H1 (cell line): ENCODE measurements at regions not wholly inside any gene's neighbourhood (a gene's known extent, or its start where the extent isn't known, plus 50 kb on each side); places are given as distances from the start of the nearest gene placed in this dataset.

ENCODE experiments used
- CTCF ChIA-PET: fragments of 300-600 bp; sonication (Branson Sonifier 250); formaldehyde crosslinking; loops from one replicate; lab custom pipeline; 2021; ENCODE audit not compliant: partially characterized antibody; lab: Charles Lee
- POLR2A ChIA-PET: fragments of 300-600 bp; sonication (Branson Sonifier 250); formaldehyde crosslinking; loops from one replicate; lab custom pipeline; 2021; ENCODE audit warnings: inconsistent platforms; ENCODE audit not compliant: partially characterized antibody; lab: Charles Lee
- DNase-seq, 2 experiments: peaks; one replicate each; pipeline versions ENCODE4 v3.0.0 to v3.0.0-alpha.2; 2010 to 2022; ENCODE audit warnings: low spot score in 2 of 2, low read depth in 1 of 2, mixed read lengths in 1 of 2
- FAIRE-seq: peaks from 2 replicates; lab custom pipeline; 2011; peaks lifted over from hg19 to GRCh38; lab: Jason Lieb, UNC
- H2AFZ ChIP-seq: 2 replicates; pipeline ENCODE4 v1.8.1; 2012; ENCODE audit warnings: low read length, inconsistent platforms
- H2AK5ac ChIP-seq: 2 replicates; pipeline ENCODE4 v1.6.1; 2013; ENCODE audit warnings: low read depth, low read length
- H2BK120ac ChIP-seq: replicated peaks from 2 replicates; pipeline ENCODE3; 2013; ENCODE audit warnings: low read depth, low read length, inconsistent platforms
- H2BK12ac ChIP-seq: 2 replicates; pipeline ENCODE4 v1.6.1; 2013; ENCODE audit warnings: low read depth, low read length
- H2BK15ac ChIP-seq: 2 replicates; pipeline ENCODE4 v1.6.1; 2013; ENCODE audit warnings: low read length
- H2BK20ac ChIP-seq: 2 replicates; pipeline ENCODE4 v1.6.1; 2013; ENCODE audit warnings: low read length
- H2BK5ac ChIP-seq: 2 replicates; pipeline ENCODE4 v1.6.1; 2013; ENCODE audit warnings: low read depth, low read length
- H3K14ac ChIP-seq: 2 replicates; pipeline ENCODE4 v1.6.1; 2013; ENCODE audit warnings: inconsistent platforms; ENCODE audit not compliant: insufficient read length
- H3K18ac ChIP-seq: 2 replicates; pipeline ENCODE4 v1.6.1; 2013; ENCODE audit warnings: low read length; ENCODE audit errors: extremely low read depth
- H3K23ac ChIP-seq: 2 replicates; pipeline ENCODE4 v1.6.1; 2013; ENCODE audit warnings: inconsistent platforms; ENCODE audit not compliant: insufficient read length
- H3K23me2 ChIP-seq: 2 replicates; pipeline ENCODE4 v1.6.1; 2013; ENCODE audit warnings: low read depth, low read length
- H3K27ac ChIP-seq: 2 replicates; pipeline ENCODE4 v1.6.1; 2011; ENCODE audit warnings: low read depth, low read length, inconsistent platforms
- H3K27me3 ChIP-seq, 4 experiments: replicated peaks in 1 of 4; 1 replicate in 1 of 4; 2 replicates in 3 of 4; pipeline versions ENCODE4 v1.6.1 to v1.8.1; 2011 to 2013; ENCODE audit warnings: low read length in 3 of 4, mild to moderate bottlenecking in 3 of 4, inconsistent platforms in 2 of 4, mixed read lengths in 2 of 4, moderate library complexity in 1 of 4; ENCODE audit not compliant: control insufficient read depth in 3 of 4, insufficient read depth in 3 of 4; ENCODE audit errors: extremely low read depth in 1 of 4
- H3K36me3 ChIP-seq, 4 experiments: 2 replicates each; pipeline versions ENCODE4 v1.6.1 to v1.8.1; 2011 to 2013; ENCODE audit warnings: mild to moderate bottlenecking in 4 of 4, low read length in 3 of 4, moderate library complexity in 2 of 4, control low read depth in 1 of 4, inconsistent platforms in 1 of 4; ENCODE audit not compliant: insufficient read depth in 4 of 4, control insufficient read depth in 2 of 4
- H3K4ac ChIP-seq: replicated peaks from 2 replicates; pipeline ENCODE3; 2013; ENCODE audit warnings: low read length, low read depth, mixed read lengths, inconsistent platforms; ENCODE audit not compliant: insufficient read length
- H3K4me1 ChIP-seq, 4 experiments: replicated peaks in 1 of 4; 1 replicate in 1 of 4; 2 replicates in 3 of 4; pipeline versions ENCODE4 v1.6.1 to v1.8.1; 2011 to 2013; ENCODE audit warnings: low read length in 3 of 4, inconsistent platforms in 2 of 4, mixed read lengths in 1 of 4; ENCODE audit not compliant: insufficient read depth in 4 of 4, control insufficient read depth in 3 of 4
- H3K4me2 ChIP-seq, 2 experiments: 2 replicates each; pipeline versions ENCODE4 v1.6.1 to v1.8.1; 2011 to 2013; ENCODE audit warnings: low read depth in 2 of 2, low read length in 2 of 2, control low read depth in 1 of 2, inconsistent platforms in 1 of 2, mild to moderate bottlenecking in 1 of 2; ENCODE audit not compliant: insufficient read depth in 1 of 2
- H3K4me3 ChIP-seq, 4 experiments: fragments of 200-600, 300-600 bp in 1 of 4; sonication (generic), shearing (Covaris generic), sonication (Bioruptor Twin) in 1 of 4; 2 replicates each; pipeline versions ENCODE4 v1.5.1 to v1.8.1; 2011 to 2016; ENCODE audit warnings: low read length in 4 of 4, low read depth in 3 of 4, control low read depth in 2 of 4, inconsistent platforms in 2 of 4, mild to moderate bottlenecking in 2 of 4, mixed read lengths in 1 of 4, moderate library complexity in 1 of 4; ENCODE audit not compliant: insufficient read depth in 2 of 4; ENCODE audit errors: extremely low read depth in 1 of 4
- H3K56ac ChIP-seq: replicated peaks from 2 replicates; pipeline ENCODE3; 2013; ENCODE audit warnings: low read depth, mild to moderate bottlenecking, mixed read lengths, low read length, inconsistent platforms; ENCODE audit not compliant: insufficient read length
- H3K79me1 ChIP-seq: 2 replicates; pipeline ENCODE4 v1.6.1; 2013; ENCODE audit warnings: low read depth, low read length, control low read depth
- H3K79me2 ChIP-seq, 2 experiments: 2 replicates each; pipeline versions ENCODE4 v1.6.1 to v1.8.1; 2012 to 2013; ENCODE audit warnings: low read length in 2 of 2, mild to moderate bottlenecking in 2 of 2, inconsistent platforms in 1 of 2; ENCODE audit not compliant: insufficient read depth in 2 of 2, control insufficient read depth in 1 of 2
- H3K9ac ChIP-seq, 4 experiments: replicated peaks in 1 of 4; 1 replicate in 1 of 4; 2 replicates in 3 of 4; pipeline versions ENCODE4 v1.6.1 to v1.8.1; 2011 to 2013; ENCODE audit warnings: low read depth in 3 of 4, low read length in 3 of 4, control low read depth in 2 of 4, mild to moderate bottlenecking in 2 of 4, moderate library complexity in 2 of 4, inconsistent platforms in 1 of 4; ENCODE audit errors: extremely low read depth in 1 of 4
- H3K9me3 ChIP-seq, 2 experiments: 2 replicates each; pipeline versions ENCODE4 v1.6.1 to v1.8.1; 2012 to 2013; ENCODE audit warnings: mild to moderate bottlenecking in 2 of 2, moderate library complexity in 2 of 2, control low read depth in 1 of 2, inconsistent platforms in 1 of 2, low read depth in 1 of 2, low read length in 1 of 2, mixed read lengths in 1 of 2; ENCODE audit not compliant: insufficient read depth in 2 of 2
- H4K20me1 ChIP-seq, 2 experiments: replicated peaks in 1 of 2; 2 replicates each; pipeline versions ENCODE3 to v1.8.1; 2011 to 2013; ENCODE audit warnings: inconsistent platforms in 2 of 2, low read length in 2 of 2, mild to moderate bottlenecking in 1 of 2; ENCODE audit not compliant: insufficient read depth in 2 of 2, control insufficient read depth in 1 of 2
- H4K5ac ChIP-seq: 2 replicates; pipeline ENCODE4 v1.6.1; 2013; ENCODE audit warnings: low read length, low read depth, mixed read lengths, inconsistent platforms; ENCODE audit not compliant: insufficient read length
- H4K8ac ChIP-seq: 2 replicates; pipeline ENCODE4 v1.8.0; 2013; ENCODE audit warnings: mild to moderate bottlenecking, moderate library complexity, low read length, inconsistent platforms; ENCODE audit not compliant: insufficient read depth; ENCODE audit errors: extremely low read depth
- H4K91ac ChIP-seq: replicated peaks from 2 replicates; pipeline ENCODE3; 2013; ENCODE audit warnings: low read length, mixed read lengths, inconsistent platforms; ENCODE audit not compliant: insufficient read length
- ASH2L ChIP-seq: fragments of 200-600, 300-600 bp; sonication (generic); IDR thresholded peaks from one replicate; pipeline ENCODE4 v1.7.1; 2017; ENCODE audit warnings: low read length
- BRCA1 ChIP-seq: IDR thresholded peaks from 2 replicates; pipeline ENCODE4 v1.6.1; 2012; ENCODE audit warnings: low read depth, low read length, improper control_type of control experiment
- FOSL1 ChIP-seq: IDR thresholded peaks from 2 replicates; pipeline ENCODE4 v1.6.1; 2011; ENCODE audit warnings: mild to moderate bottlenecking, low read depth, low read length, moderate library complexity; ENCODE audit not compliant: insufficient read depth
- KDM4A ChIP-seq: IDR thresholded peaks from one replicate; pipeline ENCODE4 v1.7.1; 2012; ENCODE audit warnings: low read depth, mild to moderate bottlenecking, moderate library complexity, low read length, inconsistent platforms; ENCODE audit not compliant: severe bottlenecking
- RNF2 ChIP-seq: fragments of 200-900, 300-1000 bp; sonication (generic); IDR thresholded peaks from 2 replicates; pipeline ENCODE4 v1.7.1; 2016; ENCODE audit warnings: borderline replicate concordance, low read depth, mild to moderate bottlenecking, antibody characterized with exemption, low read length; ENCODE audit not compliant: poor library complexity, severe bottlenecking; ENCODE audit errors: missing control alignments
- SP1 ChIP-seq: IDR thresholded peaks from 2 replicates; pipeline ENCODE4 v1.6.1; 2011; ENCODE audit warnings: low read depth, low read length
- SP4 ChIP-seq: IDR thresholded peaks from 2 replicates; pipeline ENCODE4 v1.6.1; 2012; ENCODE audit warnings: low read length, inconsistent platforms
- SRF ChIP-seq: IDR thresholded peaks from 2 replicates; pipeline ENCODE4 v1.6.1; 2011; ENCODE audit warnings: mild to moderate bottlenecking, low read depth, low read length, moderate library complexity
- USF2 ChIP-seq: IDR thresholded peaks from 2 replicates; pipeline ENCODE4 v1.6.1; 2011; ENCODE audit warnings: low read length, improper control_type of control experiment
- WGBS, 2 experiments: shearing (Covaris generic) in 1 of 2; methylation state at CpG; one replicate each; pipeline versions ENCODE4 v1.1.6 to v1.1.7; 2013 to 2015; ENCODE audit warnings: low lambda C conversion rate in 2 of 2, mixed read lengths in 2 of 2, inconsistent platforms in 1 of 2, low coverage in 1 of 2, missing lambda C conversion rate in 1 of 2; ENCODE audit not compliant: insufficient replicate concordance in 2 of 2, insufficient coverage in 1 of 2, insufficient read length in 1 of 2; ENCODE audit errors: extremely low coverage in 1 of 2, missing lambda C conversion rate in 1 of 2; 5-methylcytosine and 5-hydroxymethylcytosine counted together
- TF ChIP-seq, protein P1 (sequence below), 3 experiments: IDR thresholded peaks; 1 replicate in 2 of 3; 2 replicates in 1 of 3; pipeline versions ENCODE4 v1.5.1 to v1.6.1; 2011; ENCODE audit warnings: low read length in 3 of 3, mild to moderate bottlenecking in 3 of 3, inconsistent platforms in 2 of 3, low read depth in 1 of 3, moderate library complexity in 1 of 3; ENCODE audit not compliant: insufficient read depth in 1 of 3; ENCODE audit errors: control extremely low read depth in 1 of 3

GRCh38 chrX:44071847-44072551, 98.8 kb upstream of the NDP start:
- no peak overlapping the region for H2BK120ac ChIP-seq

More at GRCh38 chrX:44071847-44072551, 98.8 kb upstream of the NDP start:
- Histone ChIP-seq H2AK5ac (no peak overlapping the region), H3K36me3 (no peaks in the 10 kb centered on the region), H2BK12ac (no peak overlapping the region), H3K79me1 (no peaks in the 10 kb centered on the region), H3K56ac (no peak overlapping the region), H3K4me1 (no peaks in the 10 kb centered on the region), H3K4me3 (no peak overlapping the region), H4K8ac (no peak overlapping the region), H3K14ac (no peak overlapping the region), H3K79me2 (no peaks in the 10 kb centered on the region), H4K91ac (no peak overlapping the region), H4K5ac (no peak overlapping the region), H3K9me3 (no peaks in the 10 kb centered on the region), H3K23ac (no peak overlapping the region), H2BK20ac (no peak overlapping the region), H2AFZ (no peak overlapping the region), H3K4me2 (no peak overlapping the region), H3K18ac (no peak overlapping the region), H3K27ac (no peak overlapping the region), H3K27me3 (no peaks in the 10 kb centered on the region), H3K4ac (no peak overlapping the region), H2BK5ac (no peak overlapping the region), H2BK15ac (no peak overlapping the region), H4K20me1 (no peaks in the 10 kb centered on the region), H3K9ac (no peak overlapping the region), H3K23me2 (no peaks in the 10 kb centered on the region)
- WGBS, 2 experiments = 100% methylated on average over 1 of the region's 2 CpGs; no CpG with 5 or more reads in 1 of the 2 experiments
- TF ChIP-seq, protein P1, sequence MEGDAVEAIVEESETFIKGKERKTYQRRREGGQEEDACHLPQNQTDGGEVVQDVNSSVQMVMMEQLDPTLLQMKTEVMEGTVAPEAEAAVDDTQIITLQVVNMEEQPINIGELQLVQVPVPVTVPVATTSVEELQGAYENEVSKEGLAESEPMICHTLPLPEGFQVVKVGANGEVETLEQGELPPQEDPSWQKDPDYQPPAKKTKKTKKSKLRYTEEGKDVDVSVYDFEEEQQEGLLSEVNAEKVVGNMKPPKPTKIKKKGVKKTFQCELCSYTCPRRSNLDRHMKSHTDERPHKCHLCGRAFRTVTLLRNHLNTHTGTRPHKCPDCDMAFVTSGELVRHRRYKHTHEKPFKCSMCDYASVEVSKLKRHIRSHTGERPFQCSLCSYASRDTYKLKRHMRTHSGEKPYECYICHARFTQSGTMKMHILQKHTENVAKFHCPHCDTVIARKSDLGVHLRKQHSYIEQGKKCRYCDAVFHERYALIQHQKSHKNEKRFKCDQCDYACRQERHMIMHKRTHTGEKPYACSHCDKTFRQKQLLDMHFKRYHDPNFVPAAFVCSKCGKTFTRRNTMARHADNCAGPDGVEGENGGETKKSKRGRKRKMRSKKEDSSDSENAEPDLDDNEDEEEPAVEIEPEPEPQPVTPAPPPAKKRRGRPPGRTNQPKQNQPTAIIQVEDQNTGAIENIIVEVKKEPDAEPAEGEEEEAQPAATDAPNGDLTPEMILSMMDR (IDR thresholded peaks at IDR 0.05; ENCODE audit: control extremely low read depth in 1 of 3, insufficient read depth in 1 of 3, low read depth in 1 of 3, low read length in 3 of 3) = no peak
- TF ChIP-seq KDM4A (no peak), RNF2 (no peak), SRF (no peak), BRCA1 (no peak), USF2 (no peak), SP4 (no peak), SP1 (no peak), ASH2L (no peak), FOSL1 (no peak)
- DNase-seq (no peak), FAIRE-seq (no peak)
- CTCF ChIA-PET = interaction anchor here (0.6 kb wide), 1 partner anchor 230 kb away, joined by 3 read pairs; no protein-coding TSS in a partner anchor
- POLR2A ChIA-PET = no interaction called here
